ENCODE measurements at regions not wholly inside any gene's neighbourhood (a gene's known extent, or its start where the extent isn't known, plus 50 kb on each side); places are given as distances from the start of the nearest gene placed in this dataset.

- no peak overlapping the region for H2AFZ ChIP-seq (ENCODE audit: low read depth, low read length)
- no peaks in the 10 kb centered on the region for H3K9me3 ChIP-seq (ENCODE audit: insufficient read depth, low read length)
- H4K20me1 ChIP-seq (ENCODE audit: insufficient read depth, low read length): no peaks in the 10 kb centered on the region
- TF ChIP-seq EZH2phosphoT487 (IDR thresholded peaks at IDR 0.05; ENCODE audit: low read depth): no peak
- TF ChIP-seq, protein P1, sequence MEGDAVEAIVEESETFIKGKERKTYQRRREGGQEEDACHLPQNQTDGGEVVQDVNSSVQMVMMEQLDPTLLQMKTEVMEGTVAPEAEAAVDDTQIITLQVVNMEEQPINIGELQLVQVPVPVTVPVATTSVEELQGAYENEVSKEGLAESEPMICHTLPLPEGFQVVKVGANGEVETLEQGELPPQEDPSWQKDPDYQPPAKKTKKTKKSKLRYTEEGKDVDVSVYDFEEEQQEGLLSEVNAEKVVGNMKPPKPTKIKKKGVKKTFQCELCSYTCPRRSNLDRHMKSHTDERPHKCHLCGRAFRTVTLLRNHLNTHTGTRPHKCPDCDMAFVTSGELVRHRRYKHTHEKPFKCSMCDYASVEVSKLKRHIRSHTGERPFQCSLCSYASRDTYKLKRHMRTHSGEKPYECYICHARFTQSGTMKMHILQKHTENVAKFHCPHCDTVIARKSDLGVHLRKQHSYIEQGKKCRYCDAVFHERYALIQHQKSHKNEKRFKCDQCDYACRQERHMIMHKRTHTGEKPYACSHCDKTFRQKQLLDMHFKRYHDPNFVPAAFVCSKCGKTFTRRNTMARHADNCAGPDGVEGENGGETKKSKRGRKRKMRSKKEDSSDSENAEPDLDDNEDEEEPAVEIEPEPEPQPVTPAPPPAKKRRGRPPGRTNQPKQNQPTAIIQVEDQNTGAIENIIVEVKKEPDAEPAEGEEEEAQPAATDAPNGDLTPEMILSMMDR (IDR thresholded peaks at IDR 0.05; ENCODE audit: low read depth, low read length): no peak
- H3K4me1 ChIP-seq (ENCODE audit: low read length): no peaks in the 10 kb centered on the region
- H3K27ac ChIP-seq (ENCODE audit: low read length): no peak overlapping the region
- H3K4me3 ChIP-seq (ENCODE audit: low read length): no peak overlapping the region
- no peaks in the 10 kb centered on the region for H3K36me3 ChIP-seq (replicated peaks; ENCODE audit: low read depth, low read length)
- H3K4me2 ChIP-seq (ENCODE audit: low read length): no peak overlapping the region
- no peaks in the 10 kb centered on the region for H3K79me2 ChIP-seq (ENCODE audit: low read length)
- H3K27me3 ChIP-seq (ENCODE audit: low read depth, low read length): no peaks in the 10 kb centered on the region
- no peak overlapping the region for H3K9ac ChIP-seq (ENCODE audit: low read length)
These were observed 126.1 kb downstream of the TUSC7 start for GRCh38 chr3:116835658-116836057.

DNA sequence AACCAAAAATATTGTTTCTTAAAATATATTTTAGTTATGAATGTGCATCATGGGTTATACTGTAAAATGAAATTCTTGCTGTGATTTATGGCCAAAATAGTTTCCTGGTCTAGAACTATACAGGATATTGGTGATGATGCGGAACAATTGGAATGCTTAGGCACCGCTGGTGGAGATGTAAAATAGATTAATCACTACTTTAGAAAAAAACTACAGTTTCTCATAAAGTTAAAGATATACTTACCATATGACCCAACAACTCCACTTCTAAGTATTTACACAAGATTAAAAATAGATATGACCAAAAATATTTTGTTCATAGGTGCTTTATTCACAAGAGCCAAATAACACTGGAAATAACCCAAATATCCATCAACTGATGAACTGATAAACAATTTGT, 126.7 kb downstream of the TUSC7 start:
- Histone ChIP-seq H3K27ac (ENCODE audit: low read length) (no peak overlapping the region), H2AFZ (ENCODE audit: low read depth, low read length) (no peak overlapping the region), H3K9ac (ENCODE audit: low read length) (no peak overlapping the region), H3K9me3 (ENCODE audit: insufficient read depth, low read length) (no peaks in the 10 kb centered on the region), H3K4me1 (ENCODE audit: low read length) (no peaks in the 10 kb centered on the region), H3K79me2 (ENCODE audit: low read length) (no peaks in the 10 kb centered on the region), H3K36me3 (replicated peaks; ENCODE audit: low read depth, low read length) (no peaks in the 10 kb centered on the region), H3K4me2 (ENCODE audit: low read length) (no peak overlapping the region), H3K27me3 (ENCODE audit: low read depth, low read length) (no peaks in the 10 kb centered on the region), H4K20me1 (ENCODE audit: insufficient read depth, low read length) (no peaks in the 10 kb centered on the region), H3K4me3 (ENCODE audit: low read length) (no peak overlapping the region)
- TF ChIP-seq, protein P1 (IDR thresholded peaks at IDR 0.05; ENCODE audit: low read depth, low read length): no peak
- no peak for TF ChIP-seq EZH2phosphoT487 (IDR thresholded peaks at IDR 0.05; ENCODE audit: low read depth)

DNA sequence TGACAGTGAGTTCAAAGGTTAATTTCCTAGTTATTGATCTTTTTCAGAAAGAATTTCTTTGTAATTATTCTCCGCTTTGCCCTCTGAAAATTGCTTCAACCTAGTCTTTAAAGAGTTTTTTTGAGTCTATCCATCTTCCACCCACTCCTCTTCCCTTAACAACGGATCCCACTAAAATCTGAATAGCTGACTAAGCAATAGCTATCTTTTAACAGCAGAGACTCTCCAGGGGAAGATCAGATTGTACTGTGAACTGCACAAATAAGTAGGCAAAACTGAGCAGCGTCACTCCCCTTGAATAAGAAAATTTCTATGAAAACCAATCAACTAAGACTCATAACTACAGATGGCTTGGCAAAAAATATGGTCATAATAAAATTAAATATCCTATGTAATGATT, 127.9 kb downstream of the TUSC7 start:
- H3K9me3 ChIP-seq (ENCODE audit: insufficient read depth, low read length): no peaks in the 10 kb centered on the region

GRCh38 chr3:116841003-116841735, 131.6 kb downstream of the TUSC7 start:
- Histone ChIP-seq H3K4me1 (ENCODE audit: low read length) (no peaks in the 10 kb centered on the region), H3K79me2 (ENCODE audit: low read length) (no peaks in the 10 kb centered on the region), H2AFZ (ENCODE audit: low read depth, low read length) (no peak overlapping the region), H3K4me2 (ENCODE audit: low read length) (no peak overlapping the region), H4K20me1 (ENCODE audit: insufficient read depth, low read length) (no peaks in the 10 kb centered on the region), H3K27me3 (ENCODE audit: low read depth, low read length) (no peaks in the 10 kb centered on the region), H3K9ac (ENCODE audit: low read length) (no peak overlapping the region), H3K27ac (ENCODE audit: low read length) (no peak overlapping the region), H3K36me3 (replicated peaks; ENCODE audit: low read depth, low read length) (no peaks in the 10 kb centered on the region), H3K9me3 (ENCODE audit: insufficient read depth, low read length) (no peaks in the 10 kb centered on the region), H3K4me3 (ENCODE audit: low read length) (no peak overlapping the region)
- TF ChIP-seq, protein P1 (IDR thresholded peaks at IDR 0.05; ENCODE audit: low read depth, low read length): no peak
- no peak for TF ChIP-seq EZH2phosphoT487 (IDR thresholded peaks at IDR 0.05; ENCODE audit: low read depth)

More for the DNA sequence above, 127.9 kb downstream of the TUSC7 start:
- no peak overlapping the region for H3K4me3 ChIP-seq (ENCODE audit: low read length)
- H3K79me2 ChIP-seq (ENCODE audit: low read length): no peaks in the 10 kb centered on the region
- H2AFZ ChIP-seq (ENCODE audit: low read depth, low read length): no peak overlapping the region
- no peaks in the 10 kb centered on the region for H3K36me3 ChIP-seq (replicated peaks; ENCODE audit: low read depth, low read length)
- H3K27ac ChIP-seq (ENCODE audit: low read length): no peak overlapping the region
- H4K20me1 ChIP-seq (ENCODE audit: insufficient read depth, low read length): no peaks in the 10 kb centered on the region
- no peaks in the 10 kb centered on the region for H3K4me1 ChIP-seq (ENCODE audit: low read length)
- H3K27me3 ChIP-seq (ENCODE audit: low read depth, low read length): no peaks in the 10 kb centered on the region
- no peak for TF ChIP-seq EZH2phosphoT487 (IDR thresholded peaks at IDR 0.05; ENCODE audit: low read depth)
- TF ChIP-seq, protein P1 (IDR thresholded peaks at IDR 0.05; ENCODE audit: low read depth, low read length): no peak
- H3K4me2 ChIP-seq (ENCODE audit: low read length): no peak overlapping the region
- no peak overlapping the region for H3K9ac ChIP-seq (ENCODE audit: low read length)

Measured in OCI-LY3 (cell line).